VCaP (cell line): ENCODE measurements at regions not wholly inside any gene's neighbourhood (a gene's known extent, or its start where the extent isn't known, plus 50 kb on each side); places are given as distances from the start of the nearest gene placed in this dataset.

Experiments
- H3K27ac ChIP-seq: fragments of 450-650 bp; 2 replicates; pipeline ENCODE4 v1.5.1; 2017
- TF ChIP-seq, protein P1 (sequence below): fragments of 450-650 bp; conservative IDR thresholded peaks from 2 replicates; pipeline ENCODE4 v1.5.1; 2017; ENCODE audit warnings: mild to moderate bottlenecking, moderate library complexity

DNA sequence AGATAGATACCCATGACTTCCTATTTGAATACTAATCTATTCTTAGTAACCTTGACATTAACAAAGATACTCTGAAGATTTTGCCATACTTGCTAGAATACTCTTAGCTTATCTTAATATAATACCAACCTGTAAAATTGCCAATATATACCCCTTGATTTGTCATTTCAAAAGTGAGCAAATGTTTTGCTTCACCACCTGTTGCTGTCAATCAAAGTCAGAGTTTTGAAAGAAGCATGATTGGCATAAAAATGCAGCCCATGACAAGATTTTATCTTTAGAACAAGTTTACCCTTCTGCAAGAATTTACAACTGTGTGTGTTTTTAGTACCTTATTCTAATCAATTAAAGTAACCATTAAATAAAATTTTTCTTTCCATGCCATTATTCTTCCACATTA, 236.2 kb downstream of the TBX18 start:
- H3K27ac ChIP-seq, result no peak overlapping the region
- TF ChIP-seq, protein P1, sequence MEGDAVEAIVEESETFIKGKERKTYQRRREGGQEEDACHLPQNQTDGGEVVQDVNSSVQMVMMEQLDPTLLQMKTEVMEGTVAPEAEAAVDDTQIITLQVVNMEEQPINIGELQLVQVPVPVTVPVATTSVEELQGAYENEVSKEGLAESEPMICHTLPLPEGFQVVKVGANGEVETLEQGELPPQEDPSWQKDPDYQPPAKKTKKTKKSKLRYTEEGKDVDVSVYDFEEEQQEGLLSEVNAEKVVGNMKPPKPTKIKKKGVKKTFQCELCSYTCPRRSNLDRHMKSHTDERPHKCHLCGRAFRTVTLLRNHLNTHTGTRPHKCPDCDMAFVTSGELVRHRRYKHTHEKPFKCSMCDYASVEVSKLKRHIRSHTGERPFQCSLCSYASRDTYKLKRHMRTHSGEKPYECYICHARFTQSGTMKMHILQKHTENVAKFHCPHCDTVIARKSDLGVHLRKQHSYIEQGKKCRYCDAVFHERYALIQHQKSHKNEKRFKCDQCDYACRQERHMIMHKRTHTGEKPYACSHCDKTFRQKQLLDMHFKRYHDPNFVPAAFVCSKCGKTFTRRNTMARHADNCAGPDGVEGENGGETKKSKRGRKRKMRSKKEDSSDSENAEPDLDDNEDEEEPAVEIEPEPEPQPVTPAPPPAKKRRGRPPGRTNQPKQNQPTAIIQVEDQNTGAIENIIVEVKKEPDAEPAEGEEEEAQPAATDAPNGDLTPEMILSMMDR, result no peak

- TF ChIP-seq, protein P1, result no peak
- no peak overlapping the region for H3K27ac ChIP-seq
Observed at GRCh38 chr6:84526631-84527030, 237.8 kb downstream of the TBX18 start.

DNA sequence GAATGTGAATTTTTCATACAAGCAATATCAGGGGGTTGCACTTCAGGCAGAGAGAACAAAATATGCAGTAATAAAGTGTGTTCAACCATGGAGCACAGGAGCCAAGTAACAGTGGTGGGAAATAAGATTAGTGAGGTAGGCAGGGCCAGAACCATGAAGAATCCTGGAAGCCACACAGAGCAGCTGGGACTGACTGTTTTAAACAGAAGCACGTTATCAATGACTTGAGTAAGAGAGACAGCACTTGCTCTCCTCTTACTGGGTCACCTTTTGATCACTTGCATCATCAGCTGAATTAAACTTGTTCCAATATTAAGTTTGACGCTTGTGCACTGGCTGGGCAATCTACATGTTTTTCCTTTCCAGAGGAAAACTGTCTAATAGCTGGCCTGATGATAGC, 238.5 kb downstream of the TBX18 start:
- TF ChIP-seq, protein P1, result no peak

DNA sequence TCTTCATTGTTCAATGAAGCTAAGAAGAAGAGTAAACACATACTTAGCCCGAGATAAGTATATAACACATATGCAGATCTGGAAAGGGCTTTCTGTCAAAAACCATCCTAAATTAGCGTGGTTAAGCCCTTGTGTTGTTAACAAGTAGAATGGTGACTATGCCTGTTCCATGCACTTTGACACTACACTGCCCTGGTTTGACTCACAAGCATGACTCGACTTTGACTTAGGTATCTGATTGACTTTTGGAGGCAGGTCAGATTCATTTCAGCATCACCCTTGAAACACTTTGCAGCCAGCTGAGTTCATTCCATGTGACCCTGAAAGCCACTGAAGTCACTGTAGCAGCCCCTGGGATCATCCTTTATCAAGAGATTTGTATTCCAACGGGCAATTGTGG, 239.8 kb downstream of the TBX18 start:
- TF ChIP-seq, protein P1, result no peak
- no peak overlapping the region for H3K27ac ChIP-seq

More for the DNA sequence above, 238.5 kb downstream of the TBX18 start:
- H3K27ac ChIP-seq, result no peak overlapping the region

- TF ChIP-seq, protein P1, result no peak
- H3K27ac ChIP-seq, result no peak overlapping the region
Observed at GRCh38 chr6:84522135-84522549, 242.3 kb downstream of the TBX18 start.

DNA sequence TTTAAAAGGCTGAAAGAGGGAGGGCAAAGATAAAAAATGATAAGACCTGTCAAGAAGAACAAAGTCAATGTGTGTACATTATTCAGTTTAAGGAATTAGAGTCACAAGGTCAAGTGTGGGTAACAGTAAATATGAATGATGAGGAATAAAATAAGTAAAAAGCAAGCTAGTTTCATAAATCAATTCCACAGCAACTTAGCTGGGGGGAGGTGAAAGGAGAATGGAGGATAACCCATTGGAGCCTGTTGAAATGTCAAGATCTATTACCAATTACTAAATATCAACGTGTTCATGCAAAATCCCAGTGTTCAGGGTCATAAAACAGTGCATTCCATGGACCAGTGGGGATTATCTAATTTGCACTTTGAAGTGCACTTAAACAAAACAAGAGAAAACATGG, 242.9 kb downstream of the TBX18 start:
- TF ChIP-seq, protein P1, result no peak
- H3K27ac ChIP-seq, result no peak overlapping the region

DNA sequence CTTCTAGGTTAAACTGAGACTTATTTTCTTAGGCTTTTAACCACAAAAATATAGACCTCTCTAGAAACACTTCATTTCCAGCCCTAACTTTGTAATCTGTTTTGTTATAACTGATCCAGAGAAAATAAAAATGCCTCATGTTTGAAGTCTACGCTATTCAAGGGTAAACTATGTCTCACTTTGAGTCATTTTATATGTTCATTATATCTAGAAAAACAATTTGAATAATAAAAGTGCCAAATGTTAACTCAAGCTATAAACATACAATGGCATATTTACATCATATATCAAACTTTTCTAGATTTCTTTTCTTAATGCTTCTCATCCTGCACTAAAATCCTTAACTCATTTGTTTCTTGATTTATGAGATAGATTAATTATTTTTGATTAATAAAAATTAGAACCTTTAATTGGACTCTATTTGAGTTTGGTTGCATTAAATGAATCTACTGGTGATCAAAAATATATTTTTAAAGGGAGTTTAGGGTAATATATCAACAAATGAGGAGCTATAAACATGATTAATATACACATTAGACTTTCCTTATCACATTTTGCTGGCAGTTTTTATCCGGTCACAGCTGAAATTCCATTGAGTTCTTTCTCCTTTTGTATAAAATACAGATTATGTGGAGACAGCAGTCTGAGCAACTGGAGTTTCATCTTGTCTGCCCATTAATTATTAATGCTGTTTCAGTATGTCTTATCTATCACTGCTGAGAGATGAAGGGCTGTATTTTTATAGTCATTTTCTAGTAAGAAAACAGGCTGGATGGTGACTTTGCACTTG, 246.5 kb downstream of the TBX18 start:
- H3K27ac ChIP-seq, result no peak overlapping the region
- TF ChIP-seq, protein P1, result no peak
